MM.1S (cell line): ENCODE measurements at regions not wholly inside any gene's neighbourhood (a gene's known extent, or its start where the extent isn't known, plus 50 kb on each side); places are given as distances from the start of the nearest gene placed in this dataset.

Experiments
- EZH2phosphoT487 ChIP-seq: fragments of 300-600 bp; sonication (generic); IDR thresholded peaks from 2 replicates; pipeline ENCODE4 v1.6.1; 2018; ENCODE audit warnings: antibody characterized with exemption, low read length
- TF ChIP-seq, protein P1 (sequence below): fragments of 300-600 bp; sonication (generic); IDR thresholded peaks from 2 replicates; pipeline ENCODE4 v1.5.1; 2016; ENCODE audit warnings: antibody characterized with exemption, low read length, mixed read lengths

DNA sequence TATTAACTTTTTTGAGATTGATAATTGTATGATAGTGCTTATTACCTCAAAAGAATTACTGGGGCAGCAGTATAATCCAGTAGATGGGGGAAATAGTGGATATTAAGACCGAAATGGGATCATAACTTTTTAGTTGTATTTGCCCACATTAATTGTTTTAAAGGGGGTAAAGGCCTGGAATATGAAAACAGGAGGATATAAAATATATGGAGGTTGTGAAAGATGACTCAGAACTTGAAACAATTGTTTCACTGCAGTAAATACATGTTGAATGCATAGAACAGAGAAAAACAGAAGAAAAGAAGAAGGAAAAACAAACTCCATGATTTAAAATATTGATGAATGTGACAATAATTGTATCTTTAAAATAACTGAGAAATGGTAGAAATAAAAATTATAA, 94.1 kb upstream of the VPREB1 start:
- TF ChIP-seq, protein P1, sequence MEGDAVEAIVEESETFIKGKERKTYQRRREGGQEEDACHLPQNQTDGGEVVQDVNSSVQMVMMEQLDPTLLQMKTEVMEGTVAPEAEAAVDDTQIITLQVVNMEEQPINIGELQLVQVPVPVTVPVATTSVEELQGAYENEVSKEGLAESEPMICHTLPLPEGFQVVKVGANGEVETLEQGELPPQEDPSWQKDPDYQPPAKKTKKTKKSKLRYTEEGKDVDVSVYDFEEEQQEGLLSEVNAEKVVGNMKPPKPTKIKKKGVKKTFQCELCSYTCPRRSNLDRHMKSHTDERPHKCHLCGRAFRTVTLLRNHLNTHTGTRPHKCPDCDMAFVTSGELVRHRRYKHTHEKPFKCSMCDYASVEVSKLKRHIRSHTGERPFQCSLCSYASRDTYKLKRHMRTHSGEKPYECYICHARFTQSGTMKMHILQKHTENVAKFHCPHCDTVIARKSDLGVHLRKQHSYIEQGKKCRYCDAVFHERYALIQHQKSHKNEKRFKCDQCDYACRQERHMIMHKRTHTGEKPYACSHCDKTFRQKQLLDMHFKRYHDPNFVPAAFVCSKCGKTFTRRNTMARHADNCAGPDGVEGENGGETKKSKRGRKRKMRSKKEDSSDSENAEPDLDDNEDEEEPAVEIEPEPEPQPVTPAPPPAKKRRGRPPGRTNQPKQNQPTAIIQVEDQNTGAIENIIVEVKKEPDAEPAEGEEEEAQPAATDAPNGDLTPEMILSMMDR: no peak
- no peak for TF ChIP-seq EZH2phosphoT487
